Thyroid gland (tissue), 4 donors: ENCODE measurements at regions not wholly inside any gene's neighbourhood (a gene's known extent, or its start where the extent isn't known, plus 50 kb on each side); places are given as distances from the start of the nearest gene placed in this dataset.

Source experiments
- CTCF ChIP-seq, 6 experiments: fragments of 200-600 bp in 3 of 6; fragments of 450-650 bp in 3 of 6; sonication (generic) in 3 of 6; IDR thresholded peaks; one replicate each; pipeline ENCODE4 v1.5.1; 2016 to 2019; ENCODE audit warnings: antibody characterized with exemption in 6 of 6, mild to moderate bottlenecking in 2 of 6, inconsistent platforms in 1 of 6, moderate library complexity in 1 of 6
- POLR2A ChIP-seq, 2 donors: fragments of 450-650 bp; IDR thresholded peaks; one replicate each; pipeline ENCODE4 v1.6.1; 2017; ENCODE audit warnings: antibody characterized with exemption in 2 of 2, mild to moderate bottlenecking in 2 of 2, moderate library complexity in 1 of 2

DNA sequence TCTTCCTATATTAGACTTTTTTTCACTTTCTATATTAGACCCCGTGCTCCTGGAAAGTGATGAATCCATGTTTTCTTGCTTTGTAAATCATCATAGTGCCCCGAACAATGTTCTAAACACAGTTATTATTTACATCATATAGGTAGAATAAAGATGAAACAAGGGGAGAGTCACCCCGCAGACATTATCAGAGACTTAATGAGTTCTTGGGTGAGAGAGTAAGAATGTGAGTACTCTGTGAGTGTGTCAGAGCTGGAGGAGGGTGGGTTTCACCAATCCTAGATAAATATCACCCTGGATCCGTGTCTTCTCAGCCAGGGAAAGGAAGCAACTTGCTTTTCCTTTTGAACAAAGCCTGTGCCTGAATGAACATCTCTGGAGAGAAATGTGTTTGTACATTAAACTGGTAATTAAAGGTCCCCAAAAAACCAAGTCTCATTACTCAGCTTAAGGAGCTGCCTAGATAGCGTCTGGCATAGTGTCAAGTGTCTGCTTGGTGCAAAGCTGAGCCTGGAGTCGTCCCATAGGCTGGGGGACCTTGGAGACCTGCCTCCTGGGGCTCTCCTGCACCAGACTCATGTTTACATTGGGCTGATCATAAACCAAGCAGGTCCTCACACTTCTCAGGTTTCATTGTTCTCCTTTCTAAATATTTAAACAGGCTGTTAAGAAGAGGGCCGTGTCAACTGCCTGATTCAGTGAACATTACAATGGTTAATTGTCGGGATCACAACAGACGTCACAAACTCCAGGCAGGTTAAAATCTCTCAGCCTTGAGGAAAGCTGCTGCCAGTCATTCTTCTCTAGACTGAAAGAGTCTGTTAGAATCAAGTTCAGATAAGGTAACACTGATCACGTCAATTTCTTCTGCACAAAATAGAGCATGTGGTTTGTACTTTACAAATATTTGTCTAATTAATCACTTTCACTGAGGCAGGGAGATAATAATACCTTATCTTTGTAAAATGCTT lies 179.7 kb upstream of the MYLIP start:
- TF ChIP-seq POLR2A (IDR thresholded peaks at IDR 0.05) (no peak), CTCF (IDR thresholded peaks at IDR 0.05) (no peak)
